ENCODE measurements at regions not wholly inside any gene's neighbourhood (a gene's known extent, or its start where the extent isn't known, plus 50 kb on each side); places are given as distances from the start of the nearest gene placed in this dataset.
"Not testable (repeated sequence)": the region's sequence is repeated elsewhere in the genome, so short reads cannot be mapped to it uniquely, and the experiment has no call there.

DNA sequence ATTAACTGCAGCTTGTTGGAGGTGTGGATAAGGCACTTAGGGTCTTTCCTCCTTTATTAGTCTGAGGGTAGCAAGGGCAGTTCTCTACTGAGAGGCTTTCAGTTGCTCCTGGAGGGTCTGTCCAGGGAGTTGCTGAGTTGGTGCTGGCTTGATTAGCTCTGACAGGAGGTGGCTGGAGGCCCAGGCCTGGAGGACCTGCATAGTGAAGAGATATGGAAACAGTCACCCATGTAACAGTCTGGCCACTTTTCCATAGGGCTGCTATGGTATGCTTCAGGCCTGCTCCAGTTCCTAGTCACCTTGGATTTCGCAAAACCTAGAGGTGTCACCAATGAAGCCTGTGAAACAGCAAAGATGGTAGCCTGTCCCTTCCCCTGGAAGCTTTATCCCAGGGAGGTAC lies 143.3 kb upstream of the SLC38A2 start:
- no peak for DNase-seq

DNA sequence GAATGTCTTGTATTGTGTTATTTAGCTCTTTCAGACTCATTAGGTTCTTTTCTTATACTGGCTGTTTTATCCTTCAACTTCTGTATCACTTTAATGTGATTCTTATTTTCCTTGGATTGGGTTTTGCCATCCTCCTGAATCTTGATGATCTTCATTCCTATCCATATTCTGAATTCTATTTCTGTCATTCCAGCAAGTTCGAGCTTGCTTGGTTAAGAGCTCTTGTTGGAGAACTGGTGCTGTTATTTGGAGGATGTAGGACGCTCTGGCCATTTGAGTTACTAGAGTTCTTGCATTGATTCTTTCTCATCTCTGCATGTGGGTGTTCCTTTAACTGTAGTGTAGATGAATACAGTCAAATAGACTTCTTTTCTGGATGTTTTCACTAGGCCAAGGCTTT lies 142.3 kb upstream of the SLC38A2 start:
- no peak for DNase-seq

GRCh38 chr12:46510257-46510656 lies 137.7 kb upstream of the SLC38A2 start:
- not testable (repeated sequence) for DNase-seq

- DNase-seq = no peak
Measured at GRCh38 chr12:46509135-46509534, 136.6 kb upstream of the SLC38A2 start.

GRCh38 chr12:46508651-46509050 lies 136.1 kb upstream of the SLC38A2 start:
- DNase-seq = no peak

DNA sequence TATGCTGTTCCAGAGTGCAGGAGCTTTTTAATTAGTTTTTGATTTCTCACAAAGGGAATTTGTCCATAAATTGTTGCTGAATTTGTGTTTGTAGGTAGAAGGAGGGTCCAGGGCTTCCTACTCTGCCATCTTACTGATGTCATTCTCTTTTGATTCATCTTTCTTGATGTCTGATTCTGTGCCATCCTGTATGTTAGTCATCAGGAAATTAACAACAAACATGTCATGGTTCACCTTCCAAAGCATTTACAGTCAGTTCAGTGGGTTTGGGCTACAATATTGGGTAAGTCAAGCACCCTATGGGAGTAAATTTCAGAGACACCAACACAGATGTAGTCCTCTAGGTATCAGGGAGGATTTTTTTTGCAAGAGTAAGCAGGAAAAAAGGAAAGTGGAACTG lies 135.2 kb upstream of the SLC38A2 start:
- no peak for DNase-seq

DNA sequence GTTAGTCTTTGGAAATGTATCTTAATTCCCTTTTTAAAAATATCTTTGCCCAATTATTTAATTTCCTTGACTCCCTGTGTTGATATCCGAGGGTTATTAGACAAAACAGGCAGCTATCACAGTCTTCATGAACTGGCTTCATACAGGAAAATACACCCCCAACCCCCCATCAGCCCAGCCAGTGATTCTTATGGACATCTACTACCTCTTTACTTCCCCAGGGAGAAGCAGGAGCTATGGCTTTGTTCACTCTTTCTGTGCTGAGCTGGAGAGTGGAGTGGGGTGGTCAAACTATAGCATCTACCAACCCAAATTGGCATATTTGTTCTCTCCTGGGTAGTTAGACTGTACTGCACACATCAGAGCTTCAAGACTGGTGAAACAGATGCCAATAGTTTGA lies 134.4 kb upstream of the SLC38A2 start:
- DNase-seq = no peak

- no peak for DNase-seq
Measured at GRCh38 chr12:46506198-46506597, 133.6 kb upstream of the SLC38A2 start.

DNA sequence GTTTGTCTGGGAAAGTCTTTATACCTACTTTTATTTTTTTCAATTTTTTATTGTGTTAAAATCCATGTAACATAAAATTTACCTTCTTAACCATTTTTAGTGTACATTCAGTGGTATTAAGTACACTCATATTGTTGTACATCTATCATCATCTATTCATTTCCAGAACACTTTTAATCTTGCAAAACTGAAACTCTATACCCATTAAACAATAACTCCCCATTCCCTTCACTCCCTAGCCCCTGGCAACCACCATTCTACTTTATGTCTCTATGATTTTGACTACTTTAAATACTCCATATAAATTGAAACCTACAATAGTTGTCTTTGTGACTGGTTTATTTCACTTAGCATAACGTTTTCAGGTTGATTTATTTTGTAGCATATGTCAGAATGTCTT lies 131.9 kb upstream of the SLC38A2 start:
- no peak for DNase-seq

- DNase-seq = no peak
Measured at GRCh38 chr12:46503637-46504175, 131.1 kb upstream of the SLC38A2 start.

DNA sequence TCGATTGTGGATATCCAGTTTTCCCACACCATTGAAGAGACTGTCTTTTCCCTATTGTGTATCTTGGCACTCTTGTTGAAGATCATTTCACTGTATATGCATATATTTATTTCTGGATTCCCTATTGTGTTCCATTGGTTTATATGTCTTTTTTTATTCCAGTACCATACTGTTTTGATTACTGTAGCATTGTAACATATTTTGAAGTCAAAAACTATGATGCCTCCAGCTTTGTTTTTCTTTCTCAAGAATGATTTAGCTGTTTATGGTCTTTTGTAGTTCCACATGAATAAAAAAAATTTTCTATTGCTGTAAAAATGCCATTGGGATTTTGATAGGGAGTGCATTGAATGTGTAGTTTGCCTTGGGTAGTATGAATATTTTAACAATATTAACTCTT lies 128.1 kb upstream of the SLC38A2 start:
- no peak for DNase-seq

DNA sequence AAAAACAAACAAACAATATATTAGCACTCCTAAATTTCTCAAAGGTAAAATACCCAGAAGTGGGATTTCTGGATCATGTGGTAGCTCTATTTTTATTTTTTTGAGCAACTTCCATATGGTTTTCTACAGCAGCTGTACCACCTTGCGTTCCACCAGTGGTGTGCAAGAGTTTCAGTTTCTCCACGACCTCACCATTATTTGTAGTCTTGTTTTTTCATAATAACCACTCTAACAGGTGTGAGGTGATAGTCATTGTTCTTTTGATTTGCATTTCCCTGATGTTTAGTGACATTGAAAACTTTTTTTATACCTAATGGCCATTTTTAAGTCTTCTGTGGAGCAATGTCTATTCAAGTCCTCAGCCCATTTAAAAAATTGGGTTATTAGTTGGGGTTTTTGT lies 127.3 kb upstream of the SLC38A2 start:
- DNase-seq = no peak

- no peak for DNase-seq
Measured at GRCh38 chr12:46499226-46499625, 126.7 kb upstream of the SLC38A2 start.

- no peak for DNase-seq
Measured at GRCh38 chr12:46497739-46498138, 125.2 kb upstream of the SLC38A2 start.

GRCh38 chr12:46494424-46494823 lies 121.9 kb upstream of the SLC38A2 start:
- DNase-seq = no peak

DNA sequence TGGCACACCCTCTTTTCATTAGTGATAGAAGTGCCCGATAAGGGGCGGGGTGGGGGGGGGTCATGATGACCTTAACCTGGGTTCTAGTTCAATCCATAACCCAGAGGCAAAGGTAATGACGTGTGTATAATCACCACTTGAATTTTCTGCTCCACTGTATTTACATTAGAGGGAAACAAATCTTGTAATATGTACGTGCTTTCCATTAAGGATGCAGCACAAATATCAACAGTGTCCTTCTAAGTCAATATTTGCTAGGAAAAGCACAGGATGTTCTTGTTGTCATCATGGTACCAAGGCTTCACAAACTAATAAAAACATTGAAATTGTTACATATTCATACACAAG lies 121.2 kb upstream of the SLC38A2 start:
- DNase-seq = peak; percentile 47

GRCh38 chr12:46493150-46493833 lies 120.7 kb upstream of the SLC38A2 start:
- DNase-seq = no peak

GRCh38 chr12:46492471-46493085 lies 120.0 kb upstream of the SLC38A2 start:
- peak; percentile 3 for DNase-seq

- no peak for DNase-seq
Measured at GRCh38 chr12:46491548-46491947, 119.0 kb upstream of the SLC38A2 start.

- no peak for DNase-seq
Measured at GRCh38 chr12:46490635-46491034, 118.1 kb upstream of the SLC38A2 start.

GRCh38 chr12:46489951-46490388 lies 117.4 kb upstream of the SLC38A2 start:
- no peak for DNase-seq

DNA sequence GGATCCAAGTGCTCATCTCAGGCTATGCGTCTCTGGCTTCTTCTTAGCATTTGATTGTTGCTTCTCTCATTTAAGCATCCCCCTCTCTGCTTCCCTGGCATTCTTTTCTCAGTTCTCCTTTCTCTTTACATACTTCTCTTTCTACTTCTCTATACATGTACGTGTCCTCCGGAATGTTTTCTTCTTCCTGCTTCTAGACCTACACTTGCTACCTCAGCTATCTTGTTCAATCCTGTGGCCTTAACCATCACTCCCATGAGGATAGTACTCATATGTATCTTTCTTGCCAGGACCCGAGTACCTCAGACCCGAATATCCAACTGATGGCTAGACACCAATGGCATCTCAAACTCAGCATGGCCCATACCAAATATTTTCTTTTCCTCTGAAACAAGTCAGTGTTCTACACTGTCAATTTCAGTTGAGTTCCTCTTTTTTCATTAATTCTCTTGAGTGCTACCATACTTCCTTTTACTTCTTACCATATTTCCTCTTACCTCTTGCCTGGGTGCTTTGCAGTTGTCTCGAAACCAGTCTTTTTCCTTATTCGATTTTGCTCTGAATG lies 115.1 kb upstream of the SLC38A2 start:
- no peak for DNase-seq

- DNase-seq = no peak
Measured at GRCh38 chr12:46486588-46486987, 114.0 kb upstream of the SLC38A2 start.

DNA sequence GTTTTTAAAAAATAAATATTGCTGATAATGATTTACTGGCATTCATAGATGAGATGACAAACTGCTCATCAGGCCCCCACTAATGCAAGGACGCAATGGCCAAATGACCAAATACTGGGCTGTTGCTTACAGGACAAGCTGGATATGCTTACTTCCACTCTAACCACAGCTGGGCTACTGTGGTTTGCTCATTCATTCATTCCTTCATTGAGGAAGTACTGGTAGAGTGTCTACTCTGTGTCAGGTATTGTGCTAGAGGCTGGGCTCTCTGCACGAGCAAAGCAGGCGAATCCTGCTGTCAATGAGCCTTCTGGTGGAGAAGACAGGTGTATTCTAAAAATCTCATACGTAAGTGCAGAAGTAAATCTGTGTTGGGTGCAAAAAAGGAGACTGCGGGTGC lies 113.3 kb upstream of the SLC38A2 start:
- no peak for DNase-seq

Data from NCI-H510A treated with DMSO at 0.1 percent for 48 hours (cell line).